Neural progenitor cell (in vitro differentiated cells): ENCODE measurements at regions not wholly inside any gene's neighbourhood (a gene's known extent, or its start where the extent isn't known, plus 50 kb on each side); places are given as distances from the start of the nearest gene placed in this dataset.

Experiments
- DNase-seq: peaks from one replicate; pipeline ENCODE4 v3.0.0-alpha.2; 2016; ENCODE audit warnings: low spot score
- H2AFZ ChIP-seq: fragments of 200-600 bp; sonication (generic); replicated peaks from 2 replicates; pipeline ENCODE4 v1.6.1; 2016; ENCODE audit warnings: antibody characterized with exemption
- H3F3A ChIP-seq: fragments of 200-600 bp; sonication (generic); 2 replicates; pipeline ENCODE4 v1.6.1; 2016; ENCODE audit warnings: antibody characterized with exemption, low read depth
- H3K27ac ChIP-seq: fragments of 200-600 bp; sonication (generic); 2 replicates; pipeline ENCODE4 v1.5.1; 2016; ENCODE audit warnings: mild to moderate bottlenecking
- H3K27me3 ChIP-seq: fragments of 200-600 bp; sonication (generic); 2 replicates; pipeline ENCODE4 v1.6.1; 2016; ENCODE audit warnings: mild to moderate bottlenecking, moderate library complexity
- H3K36me3 ChIP-seq: fragments of 200-600 bp; sonication (generic); 2 replicates; pipeline ENCODE4 v1.5.1; 2016
- H3K4me1 ChIP-seq: fragments of 200-600 bp; sonication (generic); 2 replicates; pipeline ENCODE4 v1.6.1; 2016; ENCODE audit warnings: mixed run types
- H3K4me2 ChIP-seq: fragments of 200-600 bp; sonication (generic); 2 replicates; pipeline ENCODE4 v1.6.1; 2016
- H3K4me3 ChIP-seq: fragments of 200-600 bp; sonication (generic); 2 replicates; pipeline ENCODE4 v1.5.1; 2016
- H3K79me2 ChIP-seq: fragments of 200-600 bp; sonication (generic); 2 replicates; pipeline ENCODE4 v1.6.1; 2016; ENCODE audit warnings: low read depth
- H3K9ac ChIP-seq: fragments of 200-600 bp; sonication (generic); 2 replicates; pipeline ENCODE4 v1.6.1; 2016
- H3K9me3 ChIP-seq: fragments of 200-600 bp; sonication (generic); 2 replicates; pipeline ENCODE4 v1.5.1; 2016; ENCODE audit warnings: low read depth
- H4K20me1 ChIP-seq: fragments of 200-600 bp; sonication (generic); 2 replicates; pipeline ENCODE4 v1.6.1; 2016; ENCODE audit warnings: low read depth
- H3K27ac Mint-ChIP-seq: 3 replicates; pipeline ENCODE4 v1.8.0; 2021; ENCODE audit warnings: mixed read lengths
- H3K27me3 Mint-ChIP-seq: 2 replicates; pipeline ENCODE4 v1.8.0; 2022; ENCODE audit warnings: low read depth, mild to moderate bottlenecking, inconsistent platforms, moderate library complexity, mixed read lengths; ENCODE audit not compliant: insufficient read depth
- H3K36me3 Mint-ChIP-seq: 3 replicates; pipeline ENCODE4 v1.8.0; 2021; ENCODE audit warnings: mixed read lengths
- H3K4me1 Mint-ChIP-seq: 3 replicates; pipeline ENCODE4 v1.8.0; 2021; ENCODE audit warnings: mixed read lengths
- H3K4me3 Mint-ChIP-seq: 3 replicates; pipeline ENCODE4 v1.8.0; 2021; ENCODE audit warnings: mild to moderate bottlenecking, moderate library complexity, mixed read lengths
- H3K9me3 Mint-ChIP-seq: 3 replicates; pipeline ENCODE4 v1.8.0; 2020; ENCODE audit warnings: mixed read lengths
- CTCF ChIP-seq: fragments of 200-600 bp; sonication (generic); IDR thresholded peaks from 2 replicates; pipeline ENCODE4 v1.5.1; 2017; ENCODE audit warnings: antibody characterized with exemption, mild to moderate bottlenecking
- EZH2 ChIP-seq: fragments of 200-600 bp; sonication (generic); IDR thresholded peaks from 2 replicates; pipeline ENCODE4 v1.6.1; 2017; ENCODE audit warnings: antibody characterized with exemption, mild to moderate bottlenecking, moderate library complexity
- EZH2phosphoT487 ChIP-seq: fragments of 200-600 bp; sonication (generic); IDR thresholded peaks from 2 replicates; pipeline ENCODE4 v1.6.1; 2017; ENCODE audit warnings: antibody characterized with exemption

- Histone ChIP-seq H3K27me3 (no peaks in the 10 kb centered on the region), H3K4me1 (no peaks in the 10 kb centered on the region), H2AFZ (no peak overlapping the region), H3K36me3 (no peaks in the 10 kb centered on the region), H3K9ac (no peak overlapping the region), H3K4me2 (no peak overlapping the region), H3F3A (no peaks in the 10 kb centered on the region), H3K27ac (no peak overlapping the region), H4K20me1 (no peaks in the 10 kb centered on the region), H3K79me2 (no peaks in the 10 kb centered on the region), H3K4me3 (no peak overlapping the region), H3K9me3 (no peaks in the 10 kb centered on the region)
- no peak for DNase-seq
- H3K27me3 Mint-ChIP-seq = peaks cover 8% of the 10 kb centered on the region
- H3K4me1 Mint-ChIP-seq = peaks cover 19% of the 10 kb centered on the region
- H3K4me3 Mint-ChIP-seq = no peak overlapping the region
- no peaks in the 10 kb centered on the region for H3K36me3 Mint-ChIP-seq
- TF ChIP-seq CTCF (no peak), EZH2 (no peak), EZH2phosphoT487 (no peak)
- no peaks in the 10 kb centered on the region for H3K9me3 Mint-ChIP-seq
- H3K27ac Mint-ChIP-seq = no peak overlapping the region
Observed at GRCh38 chr2:198697794-198698193, 759.9 kb downstream of the SATB2 start.

- Histone ChIP-seq H3K27ac (no peak overlapping the region), H3K4me2 (no peak overlapping the region), H4K20me1 (no peaks in the 10 kb centered on the region), H2AFZ (no peak overlapping the region), H3K4me1 (no peaks in the 10 kb centered on the region), H3K4me3 (no peak overlapping the region), H3F3A (no peaks in the 10 kb centered on the region), H3K79me2 (no peaks in the 10 kb centered on the region), H3K36me3 (no peaks in the 10 kb centered on the region), H3K27me3 (no peaks in the 10 kb centered on the region), H3K9ac (no peak overlapping the region), H3K9me3 (no peaks in the 10 kb centered on the region)
- Mint-ChIP-seq H3K27ac (no peak overlapping the region), H3K4me1 (peaks cover 25% of the 10 kb centered on the region), H3K4me3 (no peak overlapping the region), H3K9me3 (no peaks in the 10 kb centered on the region), H3K36me3 (no peaks in the 10 kb centered on the region), H3K27me3 (peaks cover 8% of the 10 kb centered on the region)
- DNase-seq = no peak
- no peak for TF ChIP-seq EZH2phosphoT487
- no peak for TF ChIP-seq EZH2
- no peak for TF ChIP-seq CTCF
Observed at GRCh38 chr2:198697218-198697617, 760.5 kb downstream of the SATB2 start.

- H4K20me1 ChIP-seq = no peaks in the 10 kb centered on the region
- H2AFZ ChIP-seq = no peak overlapping the region
- no peaks in the 10 kb centered on the region for H3K9me3 Mint-ChIP-seq
- no peaks in the 10 kb centered on the region for H3K36me3 Mint-ChIP-seq
- H3K27me3 Mint-ChIP-seq = peaks cover 8% of the 10 kb centered on the region
- no peak overlapping the region for H3K4me3 Mint-ChIP-seq
- no peaks in the 10 kb centered on the region for H3K9me3 ChIP-seq
- H3K4me2 ChIP-seq = no peak overlapping the region
- H3K4me3 ChIP-seq = no peak overlapping the region
- DNase-seq = no peak
- H3K27me3 ChIP-seq = no peaks in the 10 kb centered on the region
- no peaks in the 10 kb centered on the region for H3F3A ChIP-seq
- no peaks in the 10 kb centered on the region for H3K4me1 ChIP-seq
- H3K27ac Mint-ChIP-seq = no peak overlapping the region
- H3K27ac ChIP-seq = no peak overlapping the region
- H3K36me3 ChIP-seq = no peaks in the 10 kb centered on the region
- H3K4me1 Mint-ChIP-seq = peaks cover 28% of the 10 kb centered on the region
- H3K79me2 ChIP-seq = no peaks in the 10 kb centered on the region
- no peak overlapping the region for H3K9ac ChIP-seq
- TF ChIP-seq CTCF = no peak
- no peak for TF ChIP-seq EZH2phosphoT487
- no peak for TF ChIP-seq EZH2
Observed at GRCh38 chr2:198695879-198696278, 761.9 kb downstream of the SATB2 start.
